ENCODE measurements at regions not wholly inside any gene's neighbourhood (a gene's known extent, or its start where the extent isn't known, plus 50 kb on each side); places are given as distances from the start of the nearest gene placed in this dataset.
A peak's percentile ranks its signal among the peaks of the same experiment; 100 is the strongest.

DNA sequence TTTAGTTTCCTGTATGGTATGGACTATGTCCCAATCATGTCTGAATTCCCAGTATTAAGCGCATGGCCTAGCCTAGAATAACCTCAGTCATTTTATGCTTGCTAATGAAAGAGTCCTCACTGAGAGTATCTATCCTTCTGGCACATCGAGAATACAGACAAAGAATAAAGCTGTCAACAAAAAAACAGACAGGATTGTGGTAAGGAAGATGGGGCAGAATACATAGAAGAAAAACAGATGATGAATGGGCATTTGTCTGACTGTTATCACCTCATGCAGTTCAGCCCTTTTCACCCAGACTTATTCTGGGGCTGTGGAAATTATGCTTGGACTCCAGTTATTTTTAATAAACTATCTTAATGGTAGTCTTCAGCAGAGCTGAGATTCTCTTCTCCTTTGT is 363.8 kb upstream of the TNC start:
- no peaks in the 10 kb centered on the region for H3K36me3 ChIP-seq (ENCODE audit: low read depth)
- ATAC-seq (ENCODE audit: low read depth): no peak
- H3K4me3 ChIP-seq (ENCODE audit: severe bottlenecking): no peak overlapping the region
- no peaks in the 10 kb centered on the region for H3K4me1 ChIP-seq (ENCODE audit: insufficient read depth, poor library complexity, severe bottlenecking)
- H3K27ac ChIP-seq (ENCODE audit: poor library complexity, severe bottlenecking): no peak overlapping the region
- no peaks in the 10 kb centered on the region for H3K9me3 ChIP-seq (ENCODE audit: severe bottlenecking)
- TF ChIP-seq, protein P1, sequence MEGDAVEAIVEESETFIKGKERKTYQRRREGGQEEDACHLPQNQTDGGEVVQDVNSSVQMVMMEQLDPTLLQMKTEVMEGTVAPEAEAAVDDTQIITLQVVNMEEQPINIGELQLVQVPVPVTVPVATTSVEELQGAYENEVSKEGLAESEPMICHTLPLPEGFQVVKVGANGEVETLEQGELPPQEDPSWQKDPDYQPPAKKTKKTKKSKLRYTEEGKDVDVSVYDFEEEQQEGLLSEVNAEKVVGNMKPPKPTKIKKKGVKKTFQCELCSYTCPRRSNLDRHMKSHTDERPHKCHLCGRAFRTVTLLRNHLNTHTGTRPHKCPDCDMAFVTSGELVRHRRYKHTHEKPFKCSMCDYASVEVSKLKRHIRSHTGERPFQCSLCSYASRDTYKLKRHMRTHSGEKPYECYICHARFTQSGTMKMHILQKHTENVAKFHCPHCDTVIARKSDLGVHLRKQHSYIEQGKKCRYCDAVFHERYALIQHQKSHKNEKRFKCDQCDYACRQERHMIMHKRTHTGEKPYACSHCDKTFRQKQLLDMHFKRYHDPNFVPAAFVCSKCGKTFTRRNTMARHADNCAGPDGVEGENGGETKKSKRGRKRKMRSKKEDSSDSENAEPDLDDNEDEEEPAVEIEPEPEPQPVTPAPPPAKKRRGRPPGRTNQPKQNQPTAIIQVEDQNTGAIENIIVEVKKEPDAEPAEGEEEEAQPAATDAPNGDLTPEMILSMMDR (IDR thresholded peaks at IDR 0.05; ENCODE audit: poor library complexity, severe bottlenecking): no peak
- no peak for DNase-seq (ENCODE audit: low spot score)
- no peaks in the 10 kb centered on the region for H3K27me3 ChIP-seq (ENCODE audit: insufficient read depth, poor library complexity, severe bottlenecking)

DNA sequence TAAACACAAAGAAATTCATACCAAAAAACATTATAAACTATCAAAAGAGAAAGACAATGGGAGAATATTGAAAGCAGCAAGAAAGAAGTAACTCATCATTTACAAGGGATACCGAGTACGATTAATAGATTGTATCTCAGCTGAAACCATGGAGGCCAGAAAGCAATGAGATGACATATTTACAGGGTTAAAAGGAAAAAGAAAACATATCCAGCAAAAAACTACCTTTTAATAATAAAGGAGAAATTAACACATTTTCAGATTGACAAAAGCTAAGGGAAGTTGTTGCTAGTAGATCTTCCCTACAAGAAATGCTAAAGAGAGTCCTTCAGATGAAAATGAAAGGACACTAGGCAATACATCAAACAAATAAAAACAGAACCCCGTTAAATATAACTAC is 364.8 kb upstream of the TNC start:
- Histone ChIP-seq H3K9me3 (ENCODE audit: severe bottlenecking) (no peaks in the 10 kb centered on the region), H3K36me3 (ENCODE audit: low read depth) (no peaks in the 10 kb centered on the region), H3K27ac (ENCODE audit: poor library complexity, severe bottlenecking) (no peak overlapping the region), H3K27me3 (ENCODE audit: insufficient read depth, poor library complexity, severe bottlenecking) (no peaks in the 10 kb centered on the region), H3K4me1 (ENCODE audit: insufficient read depth, poor library complexity, severe bottlenecking) (no peaks in the 10 kb centered on the region), H3K4me3 (ENCODE audit: severe bottlenecking) (no peak overlapping the region)
- TF ChIP-seq, protein P1 (IDR thresholded peaks at IDR 0.05; ENCODE audit: poor library complexity, severe bottlenecking): no peak
- no peak for ATAC-seq (ENCODE audit: low read depth)
- DNase-seq (ENCODE audit: low spot score): no peak

DNA sequence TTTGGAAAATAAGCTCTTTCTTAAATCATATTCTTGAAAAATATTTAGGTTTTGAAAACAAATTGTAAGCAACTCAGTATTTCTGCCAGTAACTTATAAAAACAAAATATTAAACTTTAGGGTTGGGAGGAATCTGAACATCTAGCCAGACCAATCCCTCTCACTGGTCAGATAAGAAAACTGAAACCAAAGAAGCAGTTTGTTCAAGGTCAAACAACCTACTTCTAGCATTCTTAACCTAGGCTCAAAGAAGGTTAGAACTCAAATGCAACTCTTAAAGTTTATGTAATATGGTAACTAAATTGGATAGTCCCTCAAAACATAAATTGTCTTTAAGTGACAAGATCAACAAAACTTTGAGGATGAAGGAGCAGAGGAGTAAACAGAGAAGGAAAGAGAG is 374.9 kb upstream of the TNC start:
- H3K27me3 ChIP-seq (ENCODE audit: insufficient read depth, poor library complexity, severe bottlenecking): no peaks in the 10 kb centered on the region
- H3K4me3 ChIP-seq (ENCODE audit: severe bottlenecking): no peak overlapping the region
- TF ChIP-seq, protein P1 (IDR thresholded peaks at IDR 0.05; ENCODE audit: poor library complexity, severe bottlenecking): no peak
- H3K9me3 ChIP-seq (ENCODE audit: severe bottlenecking): no peaks in the 10 kb centered on the region
- ATAC-seq (ENCODE audit: low read depth): no peak
- H3K27ac ChIP-seq (ENCODE audit: poor library complexity, severe bottlenecking): no peak overlapping the region
- H3K36me3 ChIP-seq (ENCODE audit: low read depth): no peaks in the 10 kb centered on the region
- no peak for DNase-seq (ENCODE audit: low spot score)
- no peaks in the 10 kb centered on the region for H3K4me1 ChIP-seq (ENCODE audit: insufficient read depth, poor library complexity, severe bottlenecking)

DNA sequence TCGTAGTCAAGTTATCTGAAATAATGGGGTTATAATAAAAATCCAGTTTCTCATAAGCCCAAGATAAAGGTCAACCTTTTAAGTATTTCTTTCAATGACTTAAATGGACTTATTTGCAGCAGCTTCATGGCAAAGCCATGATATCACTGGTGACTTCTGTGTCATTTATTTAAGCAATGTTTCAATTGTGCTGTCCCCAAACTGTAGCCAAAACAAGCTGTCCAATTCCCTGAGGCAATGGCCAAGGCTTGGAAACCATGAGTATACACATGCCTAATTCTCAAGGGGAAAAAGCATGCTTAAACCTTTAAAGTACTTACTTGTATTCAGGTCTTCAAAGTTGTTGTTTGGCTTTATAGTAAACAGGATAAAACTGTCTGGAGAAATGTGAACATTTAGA is 376.4 kb upstream of the TNC start:
- Histone ChIP-seq H3K9me3 (ENCODE audit: severe bottlenecking) (no peaks in the 10 kb centered on the region), H3K27me3 (ENCODE audit: insufficient read depth, poor library complexity, severe bottlenecking) (no peaks in the 10 kb centered on the region), H3K4me1 (ENCODE audit: insufficient read depth, poor library complexity, severe bottlenecking) (no peaks in the 10 kb centered on the region), H3K27ac (ENCODE audit: poor library complexity, severe bottlenecking) (no peak overlapping the region), H3K36me3 (ENCODE audit: low read depth) (no peaks in the 10 kb centered on the region), H3K4me3 (ENCODE audit: severe bottlenecking) (no peak overlapping the region)
- DNase-seq (ENCODE audit: low spot score) (no peak), ATAC-seq (ENCODE audit: low read depth) (no peak)
- TF ChIP-seq, protein P1 (IDR thresholded peaks at IDR 0.05; ENCODE audit: poor library complexity, severe bottlenecking): no peak

DNA sequence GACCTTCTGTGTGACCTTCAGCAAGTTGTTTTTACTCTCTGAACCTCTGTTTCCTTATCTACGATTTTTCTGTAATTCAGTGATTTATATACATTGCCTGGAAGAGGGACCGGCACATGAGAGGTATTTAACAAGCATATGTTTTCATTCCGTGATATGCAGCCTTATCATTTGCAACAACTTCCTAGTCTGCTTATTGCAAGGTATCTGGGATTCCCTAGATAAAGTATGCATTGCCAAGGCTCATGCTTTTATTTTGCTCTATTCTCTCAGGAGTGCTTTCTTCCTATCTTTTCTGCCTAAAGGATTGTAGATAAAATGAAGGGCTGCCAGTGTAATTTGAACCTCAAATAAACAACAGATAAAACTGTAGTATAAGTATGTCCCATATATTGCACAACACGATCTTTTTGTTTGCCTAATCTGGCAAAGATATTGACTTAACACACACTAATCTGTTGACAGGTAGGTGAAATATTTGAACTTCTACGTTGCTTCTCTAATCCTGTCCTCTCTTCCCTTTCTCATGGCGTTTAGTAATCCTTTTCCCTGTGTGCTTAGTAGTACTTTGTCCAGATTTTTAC is 377.2 kb upstream of the TNC start:
- no peaks in the 10 kb centered on the region for H3K27me3 ChIP-seq (ENCODE audit: insufficient read depth, poor library complexity, severe bottlenecking)
- H3K36me3 ChIP-seq (ENCODE audit: low read depth): no peaks in the 10 kb centered on the region
- no peaks in the 10 kb centered on the region for H3K4me1 ChIP-seq (ENCODE audit: insufficient read depth, poor library complexity, severe bottlenecking)
- no peaks in the 10 kb centered on the region for H3K9me3 ChIP-seq (ENCODE audit: severe bottlenecking)
- DNase-seq (ENCODE audit: low spot score): no peak
- peak; percentile 38; the same call in 1 of the 3 replicates for ATAC-seq (ENCODE audit: low read depth)
- H3K4me3 ChIP-seq (ENCODE audit: severe bottlenecking): no peak overlapping the region
- no peak overlapping the region for H3K27ac ChIP-seq (ENCODE audit: poor library complexity, severe bottlenecking)
- TF ChIP-seq, protein P1 (IDR thresholded peaks at IDR 0.05; ENCODE audit: poor library complexity, severe bottlenecking): no peak
